ENCODE measurements at regions not wholly inside any gene's neighbourhood (a gene's known extent, or its start where the extent isn't known, plus 50 kb on each side); places are given as distances from the start of the nearest gene placed in this dataset.

DNA sequence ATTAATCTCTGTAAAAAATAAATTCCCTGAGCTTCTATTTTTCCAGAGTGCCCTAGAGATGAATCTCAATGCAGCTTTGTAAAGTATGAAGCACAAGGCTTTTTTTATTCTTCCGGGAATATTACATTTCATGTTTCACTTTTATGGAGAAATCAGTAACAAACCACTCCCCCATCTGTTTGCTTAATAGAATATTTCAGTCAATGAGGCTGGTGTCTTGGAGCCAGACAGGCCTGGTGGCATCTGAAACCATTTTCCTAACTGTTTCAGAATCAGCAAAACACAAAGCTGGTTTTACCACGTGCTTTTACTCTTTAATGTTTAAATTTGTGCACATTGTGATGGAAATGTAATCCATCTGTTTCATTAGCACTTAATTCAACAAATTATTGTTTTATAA lies 400.8 kb upstream of the HSF2 start:
- TF ChIP-seq POLR2AphosphoS5 (IDR thresholded peaks at IDR 0.05) (no peak), POLR2A (IDR thresholded peaks at IDR 0.05) (no peak)
- TF ChIP-seq, protein P1, sequence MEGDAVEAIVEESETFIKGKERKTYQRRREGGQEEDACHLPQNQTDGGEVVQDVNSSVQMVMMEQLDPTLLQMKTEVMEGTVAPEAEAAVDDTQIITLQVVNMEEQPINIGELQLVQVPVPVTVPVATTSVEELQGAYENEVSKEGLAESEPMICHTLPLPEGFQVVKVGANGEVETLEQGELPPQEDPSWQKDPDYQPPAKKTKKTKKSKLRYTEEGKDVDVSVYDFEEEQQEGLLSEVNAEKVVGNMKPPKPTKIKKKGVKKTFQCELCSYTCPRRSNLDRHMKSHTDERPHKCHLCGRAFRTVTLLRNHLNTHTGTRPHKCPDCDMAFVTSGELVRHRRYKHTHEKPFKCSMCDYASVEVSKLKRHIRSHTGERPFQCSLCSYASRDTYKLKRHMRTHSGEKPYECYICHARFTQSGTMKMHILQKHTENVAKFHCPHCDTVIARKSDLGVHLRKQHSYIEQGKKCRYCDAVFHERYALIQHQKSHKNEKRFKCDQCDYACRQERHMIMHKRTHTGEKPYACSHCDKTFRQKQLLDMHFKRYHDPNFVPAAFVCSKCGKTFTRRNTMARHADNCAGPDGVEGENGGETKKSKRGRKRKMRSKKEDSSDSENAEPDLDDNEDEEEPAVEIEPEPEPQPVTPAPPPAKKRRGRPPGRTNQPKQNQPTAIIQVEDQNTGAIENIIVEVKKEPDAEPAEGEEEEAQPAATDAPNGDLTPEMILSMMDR (IDR thresholded peaks at IDR 0.05), result no peak

Data from gastroesophageal sphincter (tissue), 3 donors.